Activated CD8-positive, alpha-beta memory T cell treated with anti-CD3 and anti-CD28 coated beads for 24 hours (primary cell): ENCODE measurements at regions not wholly inside any gene's neighbourhood (a gene's known extent, or its start where the extent isn't known, plus 50 kb on each side); places are given as distances from the start of the nearest gene placed in this dataset.

ENCODE experiments used
- DNase-seq: peaks from one replicate; pipeline ENCODE4 v3.0.0-alpha.2; 2020

DNA sequence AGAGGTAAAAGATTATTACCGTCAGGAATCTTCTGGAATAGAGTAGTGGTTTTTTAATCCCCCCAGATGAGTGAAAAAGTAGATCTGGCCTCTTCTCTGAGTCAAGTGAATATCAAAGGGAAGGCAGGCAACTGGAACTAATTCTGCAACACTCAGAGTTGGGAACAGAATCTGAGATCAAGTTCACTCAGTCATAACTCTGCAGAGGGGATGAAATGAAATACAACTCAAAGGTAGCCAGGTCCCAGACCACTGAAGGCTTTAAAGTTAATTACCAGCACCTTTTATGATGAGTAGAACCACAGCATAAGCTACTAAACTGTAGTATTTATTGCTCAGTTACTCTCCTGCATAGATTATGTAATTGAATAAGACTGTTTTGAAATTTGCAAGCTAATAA is 455.6 kb upstream of the AKR1E2 start:
- no peak for DNase-seq

DNA sequence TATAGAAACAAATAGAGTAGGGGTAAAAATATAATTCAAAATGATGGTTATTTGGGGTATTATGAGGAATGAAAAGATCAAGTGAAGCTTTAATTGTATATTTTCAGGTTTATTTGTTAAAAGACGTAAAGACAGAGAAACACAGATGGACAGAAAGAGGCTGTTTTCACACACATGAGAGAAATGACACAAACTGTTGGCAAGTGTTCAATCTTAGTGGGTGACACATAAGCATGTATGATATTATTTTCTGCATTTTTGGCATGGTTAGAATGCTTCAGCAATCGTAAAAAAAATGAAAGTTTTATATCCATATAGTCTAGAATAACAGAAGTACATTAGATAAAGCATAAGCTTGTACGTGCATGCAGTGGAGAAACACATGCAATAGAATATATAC is 464.4 kb upstream of the AKR1E2 start:
- DNase-seq, result no peak

DNA sequence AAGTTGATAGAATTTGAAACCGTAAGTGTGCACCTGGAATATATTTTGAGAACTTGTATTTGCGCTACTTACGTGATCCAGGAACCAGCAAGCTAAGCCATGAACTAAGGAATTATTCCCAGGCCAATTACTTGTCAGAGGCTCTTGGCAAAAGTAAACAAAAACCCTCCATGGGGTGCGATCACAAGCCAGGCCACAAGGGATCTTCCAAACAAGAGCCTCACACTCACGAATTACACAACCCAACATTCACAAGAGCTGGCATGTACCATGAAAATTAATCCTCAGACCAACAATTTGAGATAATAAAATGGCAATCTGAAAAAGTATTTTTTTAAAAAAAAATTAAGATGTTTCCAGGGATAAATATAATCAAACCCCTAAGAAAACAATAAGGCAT is 467.0 kb upstream of the AKR1E2 start:
- no peak for DNase-seq

DNA sequence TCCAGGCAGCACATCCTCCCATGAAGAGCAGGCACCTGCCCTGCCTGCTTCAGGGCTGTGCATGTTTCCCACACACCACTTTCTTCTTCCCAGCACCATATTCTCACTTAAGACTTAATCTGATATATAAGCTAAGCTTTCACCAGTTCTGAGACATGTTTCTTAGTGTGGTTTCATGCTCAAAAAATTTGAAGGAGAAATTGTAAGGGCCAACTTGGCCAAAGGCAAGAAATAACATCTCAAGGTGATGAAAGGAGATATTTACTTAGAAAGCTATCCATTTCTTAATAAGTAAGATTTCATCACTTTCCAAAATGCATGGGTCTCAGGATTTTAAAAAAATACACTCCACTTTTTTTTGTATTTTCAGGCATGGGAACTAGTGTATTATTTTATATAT is 468.1 kb upstream of the AKR1E2 start:
- DNase-seq, result no peak

DNA sequence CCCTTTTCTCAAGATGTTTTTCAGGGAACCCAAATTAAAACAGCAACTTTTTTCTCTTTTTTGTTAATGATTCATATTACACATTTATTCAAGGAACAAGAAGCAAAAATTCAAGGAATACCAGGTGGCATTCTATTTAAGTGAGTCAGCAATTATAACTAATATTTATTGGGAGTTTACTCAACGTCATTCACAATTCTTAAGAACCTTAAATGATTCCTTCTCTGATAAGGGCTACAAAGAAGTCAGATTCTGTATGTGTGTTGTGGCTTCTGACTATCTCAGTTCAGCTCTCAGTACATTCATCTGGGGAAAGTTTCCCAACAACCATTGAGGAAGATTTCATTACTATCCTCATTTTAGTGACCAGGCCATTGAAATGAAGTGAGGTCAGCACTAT is 470.7 kb upstream of the AKR1E2 start:
- no peak for DNase-seq

DNA sequence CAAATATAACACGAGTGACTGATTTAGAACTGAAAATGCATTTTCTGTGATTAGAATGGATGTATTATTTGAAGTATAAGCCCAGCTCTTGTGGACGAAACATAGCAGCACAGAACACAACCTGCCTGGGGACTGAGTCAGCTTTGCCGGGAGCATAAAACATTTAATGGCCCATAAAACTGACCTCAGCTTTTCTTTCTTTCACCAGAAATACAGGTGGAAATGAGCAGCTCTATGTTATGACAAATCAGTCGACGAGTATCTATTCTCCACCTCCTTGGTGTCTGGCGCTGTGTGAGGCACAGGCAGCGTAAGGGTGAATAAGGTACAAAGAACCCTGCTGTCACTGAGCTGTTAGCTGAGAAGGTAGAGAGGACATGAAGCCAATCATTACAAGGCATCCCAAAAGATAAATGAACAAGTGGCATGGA is 471.6 kb upstream of the AKR1E2 start:
- DNase-seq, result no peak

DNA sequence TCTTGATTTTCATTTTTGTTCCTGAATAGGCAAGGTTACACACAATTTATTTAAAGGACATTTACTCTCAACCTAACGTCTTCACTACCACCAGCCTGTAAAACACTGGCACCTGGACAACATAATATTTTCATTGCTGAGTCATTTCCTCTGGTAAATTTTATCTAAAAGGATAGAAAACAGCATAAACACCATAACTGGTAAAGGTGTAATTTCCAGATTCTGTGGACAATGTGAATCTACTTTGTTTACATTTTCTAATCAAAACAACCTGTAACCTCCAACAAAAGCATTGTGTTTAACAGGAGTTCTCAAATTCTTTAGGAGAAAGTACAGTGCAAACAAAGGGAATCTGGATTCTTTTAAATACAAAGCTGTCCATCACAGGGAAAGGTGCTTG is 472.0 kb upstream of the AKR1E2 start:
- no peak for DNase-seq

DNA sequence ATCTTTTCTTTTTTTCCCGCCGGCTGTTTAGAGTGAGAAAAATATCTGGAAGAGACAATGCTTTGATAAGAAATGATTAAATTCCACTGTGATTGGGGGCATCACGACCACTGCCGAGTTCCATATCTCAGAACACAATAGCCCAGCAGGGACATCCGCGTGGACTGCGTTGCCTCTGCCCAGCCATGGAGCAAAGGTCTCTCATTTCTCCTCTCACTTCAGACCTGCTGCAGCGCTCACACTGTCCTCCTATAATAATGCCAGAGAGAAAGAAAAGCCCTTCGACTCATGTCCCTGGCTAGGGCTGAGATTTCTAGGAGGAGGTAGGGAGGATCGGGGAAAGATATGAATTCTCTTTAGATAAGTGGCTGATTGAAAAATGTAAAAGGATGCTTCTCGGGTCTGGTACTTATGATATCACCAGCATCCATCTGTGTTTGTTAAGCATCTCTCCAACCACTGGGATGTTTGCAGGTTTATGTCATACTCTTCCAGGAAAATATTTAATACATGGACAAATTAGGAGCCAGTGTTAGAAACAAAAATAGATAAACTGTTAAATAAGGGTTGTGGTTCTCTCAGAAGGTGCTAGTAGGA is 472.9 kb upstream of the AKR1E2 start:
- DNase-seq, result no peak

DNA sequence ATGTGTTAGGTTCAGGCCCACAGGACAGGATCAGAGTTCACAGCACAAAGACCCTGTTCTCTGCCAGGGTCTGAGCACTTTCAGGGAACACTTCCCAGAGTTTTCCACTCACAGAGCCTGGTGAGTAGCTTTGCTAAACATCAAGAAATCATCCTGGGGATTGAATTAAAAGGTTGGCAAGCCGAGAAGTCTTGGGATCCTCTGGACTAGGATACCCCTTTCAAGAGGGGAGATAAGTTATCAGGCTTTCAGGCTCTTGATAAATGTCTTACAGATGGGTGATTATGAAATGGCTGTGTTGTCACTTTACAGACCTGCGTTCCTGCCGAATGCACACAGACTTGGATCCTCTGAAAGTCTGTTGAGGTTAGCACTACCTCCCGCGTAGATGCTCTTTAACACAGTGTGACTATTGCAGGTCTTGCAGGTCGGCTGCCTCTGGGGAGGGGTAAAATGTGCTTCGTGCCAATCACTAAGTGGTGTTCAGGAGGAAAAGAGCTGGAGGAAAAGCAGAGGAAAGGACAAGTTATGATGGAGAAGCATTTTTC is 473.5 kb upstream of the AKR1E2 start:
- no peak for DNase-seq

DNA sequence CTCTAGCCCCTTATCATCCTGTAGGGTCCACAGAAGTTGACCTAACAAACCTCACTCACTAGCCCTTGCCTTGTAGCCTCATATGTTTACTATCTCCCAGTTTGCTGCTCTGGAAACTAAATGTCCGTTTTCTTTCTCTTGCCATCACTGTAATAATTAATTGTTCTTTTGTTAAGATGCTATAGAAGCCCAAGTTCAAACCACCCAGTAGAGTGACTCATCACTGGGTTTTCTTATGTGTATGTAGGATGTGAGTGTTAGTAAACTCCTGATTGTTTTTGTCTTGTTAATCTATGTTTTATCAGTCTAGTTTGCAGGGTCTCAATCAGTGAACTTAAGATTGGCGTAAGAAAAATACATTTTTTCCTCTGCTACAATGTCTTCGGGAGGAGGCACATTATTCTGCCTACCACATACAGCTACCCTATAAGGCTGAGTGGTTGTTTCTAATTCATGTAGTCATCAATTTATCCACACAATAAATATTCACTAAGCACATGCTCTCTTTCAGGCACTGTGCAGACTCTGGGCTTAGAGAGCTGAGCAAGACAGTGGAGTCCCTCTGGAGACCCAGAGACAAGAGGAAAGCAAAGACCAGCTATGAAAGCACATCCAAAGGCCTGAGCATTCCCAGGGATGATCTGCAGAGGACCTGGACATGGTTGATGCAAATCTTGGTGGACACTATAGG is 474.1 kb upstream of the AKR1E2 start:
- no peak for DNase-seq

DNA sequence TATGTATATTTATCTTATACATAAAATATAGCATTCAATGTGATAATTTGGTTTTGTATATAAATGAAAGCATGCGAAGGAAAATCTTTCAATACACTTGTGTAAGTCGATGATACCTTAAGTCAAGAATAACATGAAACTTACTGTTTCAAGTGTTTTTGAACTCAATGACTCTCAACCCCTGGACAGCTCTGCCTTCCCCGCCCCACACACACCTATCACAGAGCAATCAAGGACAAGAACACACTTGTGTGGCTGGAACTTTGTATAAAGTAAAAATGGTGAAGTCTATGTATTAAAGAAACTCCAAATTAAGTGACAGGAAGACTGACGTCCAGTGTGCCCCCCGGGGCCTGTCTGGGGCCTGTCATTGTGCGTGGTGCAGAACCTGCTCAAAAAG is 478.6 kb upstream of the AKR1E2 start:
- no peak for DNase-seq

DNA sequence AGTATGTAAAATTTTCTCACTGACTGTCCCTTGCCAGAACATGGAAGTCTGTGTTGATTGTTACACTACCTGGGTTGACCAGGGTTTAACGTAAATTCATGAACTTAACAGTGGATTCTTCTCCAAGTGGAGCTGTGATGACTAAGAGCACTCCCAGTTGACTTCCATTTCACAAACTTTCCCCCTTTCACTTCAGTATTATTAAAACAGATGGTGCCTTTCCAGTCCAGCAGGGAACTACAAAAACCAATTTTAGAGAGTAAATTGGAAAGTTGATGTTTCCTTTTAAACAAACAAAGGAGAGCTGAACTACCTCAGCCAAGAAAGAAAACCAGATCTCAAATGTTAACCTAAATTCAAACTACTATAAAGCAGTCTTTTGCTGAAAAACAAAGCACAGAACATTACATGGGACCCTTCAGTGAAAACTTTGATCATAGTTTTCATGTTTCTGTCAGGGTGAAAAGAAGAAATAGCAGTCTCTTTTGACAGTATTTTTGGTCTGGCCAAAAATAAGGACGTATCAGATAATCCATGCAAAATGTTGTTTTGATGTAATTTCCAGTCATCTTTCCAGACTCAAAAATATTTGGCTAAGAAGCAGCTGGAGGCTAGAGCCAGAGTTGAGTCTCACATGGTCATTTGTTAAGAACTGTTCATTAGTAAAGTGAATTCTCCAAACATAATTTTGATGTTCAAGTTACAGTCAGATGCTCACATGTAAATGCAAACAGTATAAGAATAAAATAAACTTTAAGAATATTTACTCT is 479.9 kb upstream of the AKR1E2 start:
- DNase-seq, result no peak

DNA sequence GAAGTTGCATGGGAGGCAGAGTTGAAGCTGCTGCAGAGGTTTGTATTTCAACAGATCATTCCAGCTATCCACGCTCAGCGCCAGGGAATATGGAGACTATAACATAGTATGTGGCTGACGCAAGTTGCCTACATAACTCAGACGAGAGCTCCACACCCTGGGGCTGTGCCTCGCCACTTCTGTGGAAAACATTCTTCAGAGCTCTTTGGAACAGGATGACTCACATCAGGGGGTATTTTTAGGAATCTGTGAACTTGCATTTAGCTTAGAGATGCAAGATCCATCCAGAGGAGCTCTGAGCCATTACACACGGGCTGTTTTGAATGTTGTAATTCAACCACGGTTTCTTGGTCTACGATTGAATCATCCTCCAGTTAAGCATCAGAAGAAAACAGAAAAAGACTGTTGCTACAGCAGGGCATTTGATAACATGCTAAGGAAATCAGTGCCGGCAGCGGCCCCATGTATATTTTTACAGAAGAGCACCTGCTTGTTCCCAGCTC is 481.5 kb upstream of the AKR1E2 start:
- DNase-seq, result no peak

DNA sequence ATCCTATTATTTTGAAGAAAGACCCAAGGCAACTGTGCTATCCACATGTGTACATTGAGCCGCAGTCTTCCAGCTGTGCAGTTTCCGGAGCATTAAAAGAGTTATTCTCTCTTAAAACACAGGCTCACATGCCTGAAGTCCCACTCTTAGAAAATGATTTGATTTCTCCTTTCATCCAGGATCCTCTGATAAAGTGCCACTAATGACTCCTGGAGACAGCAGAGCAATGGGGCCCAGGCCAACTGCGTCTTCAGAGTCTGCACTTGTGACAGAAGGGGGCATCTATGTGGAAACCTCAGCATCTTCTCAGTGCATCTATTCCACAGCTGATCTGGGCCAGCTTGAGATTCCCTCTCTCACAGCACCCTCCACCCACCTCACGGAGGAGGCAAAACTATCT is 482.1 kb upstream of the AKR1E2 start:
- no peak for DNase-seq

DNA sequence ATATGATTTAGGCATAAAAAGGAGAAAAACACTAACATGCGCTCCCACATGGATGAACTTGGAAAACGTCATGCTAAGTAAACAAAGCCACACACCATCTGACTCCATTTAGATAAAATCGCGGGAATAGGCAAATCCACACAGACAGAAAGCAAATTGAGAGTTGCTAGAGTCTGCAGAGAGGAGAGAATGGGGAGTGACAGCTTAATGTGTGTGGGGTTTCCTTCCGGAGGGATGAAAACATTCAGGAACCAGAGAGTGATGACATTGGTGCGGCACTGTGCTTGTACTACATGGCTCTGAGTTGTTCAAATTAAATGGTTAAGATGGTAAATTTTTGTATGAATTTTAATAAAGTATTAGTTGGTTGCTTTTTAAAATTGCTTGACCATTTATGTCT is 482.9 kb upstream of the AKR1E2 start:
- no peak for DNase-seq

DNA sequence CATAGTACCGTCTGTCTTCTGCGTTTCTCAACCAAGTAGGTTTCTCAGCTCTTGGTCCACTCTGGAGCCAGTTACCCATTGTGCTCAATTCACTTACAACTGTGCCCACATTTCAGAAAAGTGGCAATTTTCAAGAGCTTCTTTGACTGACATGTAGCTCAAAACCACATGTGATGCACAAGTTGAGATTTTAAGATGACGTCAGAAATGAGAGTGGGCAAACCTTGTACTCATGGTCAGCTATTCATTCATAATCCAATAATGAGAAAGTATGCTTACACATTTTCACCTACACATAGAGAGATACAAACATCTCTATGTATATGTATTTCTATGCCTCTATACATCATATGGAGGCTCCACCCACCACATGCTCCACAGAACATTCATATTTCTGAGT is 487.2 kb upstream of the AKR1E2 start:
- DNase-seq, result no peak

DNA sequence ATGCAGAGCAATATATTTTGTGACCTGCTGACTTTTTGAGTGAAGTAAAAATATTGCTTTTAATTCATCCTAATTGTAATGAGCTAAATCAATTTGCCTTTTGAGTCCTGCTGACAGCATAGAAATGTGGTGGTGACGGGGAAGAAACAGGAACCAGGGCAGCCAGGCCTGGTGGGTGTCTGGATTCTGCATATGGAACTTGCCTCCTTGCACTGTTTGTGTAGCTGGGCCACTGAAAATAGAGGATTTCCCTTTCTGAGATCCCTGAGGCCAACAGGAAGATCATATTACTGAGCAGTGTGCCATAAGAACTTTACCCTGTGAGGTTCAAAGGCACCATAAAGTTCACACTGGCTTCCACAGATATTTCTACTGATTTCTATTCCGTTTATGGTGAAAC is 488.4 kb upstream of the AKR1E2 start:
- DNase-seq, result no peak

DNA sequence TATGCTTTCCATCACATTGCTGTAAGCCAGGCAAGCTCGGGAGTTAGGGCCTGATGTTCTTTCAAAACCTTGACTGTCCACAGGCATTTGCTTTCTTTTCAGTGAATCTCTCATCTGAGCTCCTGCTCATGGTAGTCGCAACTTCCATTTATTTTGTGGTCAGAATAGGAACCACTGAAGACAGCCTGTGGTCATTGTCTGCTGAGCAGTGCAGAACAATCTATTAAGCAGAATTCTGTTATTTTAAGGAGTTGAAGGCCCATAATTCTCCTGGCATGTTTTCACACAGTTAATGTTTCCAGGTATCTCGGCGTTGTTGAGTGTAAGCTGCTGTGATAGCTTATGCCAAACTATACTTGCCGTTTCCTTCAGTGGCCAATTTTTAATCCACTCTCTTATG is 491.1 kb upstream of the AKR1E2 start:
- no peak for DNase-seq

DNA sequence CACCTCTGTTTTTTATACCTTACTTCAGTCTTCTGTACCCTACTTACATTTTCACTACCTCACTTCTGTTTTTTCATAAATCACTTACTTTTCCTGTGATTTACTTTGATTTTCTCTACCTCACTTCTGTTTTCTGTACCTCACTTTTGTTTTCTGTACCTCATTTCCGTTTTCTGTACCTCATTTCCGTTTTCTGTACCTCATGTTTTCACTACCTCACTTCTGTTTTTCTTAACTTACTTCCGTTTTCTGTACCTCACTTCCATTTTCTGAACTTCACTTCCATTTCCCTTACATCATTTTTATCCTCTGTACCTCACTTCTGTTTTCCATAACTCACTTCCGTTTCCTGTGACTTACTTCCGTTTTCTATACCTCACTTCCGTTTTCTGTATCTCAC is 492.0 kb upstream of the AKR1E2 start:
- DNase-seq, result no peak

DNA sequence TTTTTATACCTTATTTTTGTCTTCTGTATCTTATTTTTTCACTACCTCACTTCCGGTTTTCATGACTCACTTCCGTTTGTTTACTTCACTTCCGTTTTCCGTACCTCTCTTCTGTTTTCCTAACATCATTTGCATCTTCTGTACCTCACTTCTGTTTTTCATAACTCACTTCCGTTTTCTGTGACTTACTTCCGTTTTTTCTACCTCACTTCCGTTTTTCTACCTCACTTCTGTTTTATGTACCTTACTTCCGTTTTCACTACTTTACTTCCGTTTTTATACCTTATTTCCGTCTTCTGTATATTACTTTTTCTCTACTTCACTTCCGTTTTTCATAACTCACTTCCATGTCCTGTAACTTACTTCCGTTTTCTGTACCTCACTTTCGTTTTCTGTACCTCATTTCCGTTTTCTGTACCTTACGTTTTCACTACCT is 492.5 kb upstream of the AKR1E2 start:
- no peak for DNase-seq

DNA sequence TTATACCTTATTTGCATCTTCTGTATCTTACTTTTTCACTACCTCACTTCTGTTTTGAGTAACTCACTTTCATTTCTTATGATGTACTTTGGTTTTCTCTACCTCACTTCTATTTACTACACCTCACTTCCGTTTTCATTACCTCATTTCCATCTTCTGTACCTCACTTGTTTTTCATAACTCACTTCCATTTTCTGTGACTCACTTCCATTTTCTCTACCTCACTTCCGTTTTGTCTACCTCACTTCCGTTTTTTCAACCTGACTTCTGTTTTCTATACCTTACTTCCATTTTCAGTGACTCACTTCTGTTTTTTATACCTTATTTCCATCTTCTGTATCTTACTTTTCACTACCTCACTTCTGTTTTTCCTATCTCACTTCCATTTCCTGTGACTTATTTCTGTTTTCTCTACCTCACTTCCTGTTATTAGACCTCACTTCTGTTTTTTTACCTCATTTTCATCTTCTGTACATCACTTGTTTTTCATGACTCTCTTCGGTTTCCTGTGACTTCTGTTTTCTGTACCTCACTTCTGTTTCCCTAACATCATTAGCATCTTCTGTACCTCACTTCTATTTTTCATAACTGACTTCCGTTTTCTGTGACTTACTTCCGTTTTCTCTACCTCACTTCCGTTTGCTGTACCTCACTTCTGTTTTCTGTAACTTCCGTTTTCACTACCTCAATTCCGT is 493.1 kb upstream of the AKR1E2 start:
- DNase-seq, result no peak

DNA sequence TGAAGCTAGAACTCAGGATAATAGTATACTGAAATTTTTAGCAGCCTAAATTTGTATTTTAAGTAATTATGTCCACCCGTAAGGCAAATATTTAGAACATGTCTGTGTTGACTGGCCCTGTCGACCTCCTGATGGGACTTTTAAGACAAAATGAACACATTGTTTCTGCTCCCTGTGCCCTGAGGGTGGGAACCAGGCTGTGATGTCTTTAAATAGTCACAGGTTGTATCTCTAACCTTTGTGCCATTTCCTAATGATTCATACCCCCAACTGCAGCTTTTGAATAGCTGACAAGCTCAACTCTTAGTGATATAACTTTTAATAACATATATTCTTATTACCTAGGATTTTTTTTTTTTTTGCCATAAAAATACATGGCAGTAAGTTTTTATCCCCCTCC is 494.9 kb upstream of the AKR1E2 start:
- no peak for DNase-seq

DNA sequence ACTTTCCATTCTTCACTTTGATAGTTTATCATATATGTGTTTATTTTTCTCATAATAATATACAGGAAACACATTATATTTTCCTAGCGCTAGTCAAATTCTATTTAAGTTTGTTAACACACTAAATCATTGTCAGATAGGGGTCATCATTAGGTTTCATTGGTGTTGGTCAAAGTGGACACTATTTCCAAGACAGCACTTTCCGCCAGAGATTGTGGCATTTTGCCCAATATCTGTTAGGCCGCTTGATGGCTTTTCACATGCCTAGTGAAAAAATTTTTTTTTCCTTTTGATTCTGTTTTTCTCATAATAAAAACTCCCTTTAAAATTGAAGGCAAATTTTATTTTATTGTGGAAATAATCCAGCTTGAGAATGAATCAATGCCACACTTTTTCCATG is 495.4 kb upstream of the AKR1E2 start:
- DNase-seq, result no peak
